Activated CD4-positive, alpha-beta T cell treated with anti-CD3 and anti-CD28 coated beads, Interleukin-2, amount 50 U/mL, for 16 hours (primary cell): ENCODE measurements at regions not wholly inside any gene's neighbourhood (a gene's known extent, or its start where the extent isn't known, plus 50 kb on each side); places are given as distances from the start of the nearest gene placed in this dataset.

ENCODE experiments used
- DNase-seq: peaks from one replicate; pipeline ENCODE4 v3.0.0-alpha.2; 2020

DNA sequence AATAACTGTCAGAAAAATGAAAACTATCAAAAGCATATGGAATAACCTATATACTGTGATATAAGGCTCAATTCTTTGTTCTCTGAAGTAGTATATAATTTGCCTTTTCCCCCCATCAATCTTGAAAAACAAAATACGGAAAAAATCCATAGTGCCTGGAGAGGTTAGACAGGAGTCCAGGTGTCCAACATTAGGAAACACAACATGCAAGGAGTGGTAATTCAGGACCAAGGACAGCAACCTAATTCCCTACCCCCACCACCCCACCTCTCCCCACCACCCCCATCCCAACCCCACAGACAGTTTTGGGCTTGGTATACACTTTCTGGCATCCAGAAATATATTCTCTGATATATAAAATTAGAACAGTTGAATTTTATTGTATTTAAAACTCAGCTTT is 55.1 kb upstream of the SLC25A26 start:
- no peak for DNase-seq

DNA sequence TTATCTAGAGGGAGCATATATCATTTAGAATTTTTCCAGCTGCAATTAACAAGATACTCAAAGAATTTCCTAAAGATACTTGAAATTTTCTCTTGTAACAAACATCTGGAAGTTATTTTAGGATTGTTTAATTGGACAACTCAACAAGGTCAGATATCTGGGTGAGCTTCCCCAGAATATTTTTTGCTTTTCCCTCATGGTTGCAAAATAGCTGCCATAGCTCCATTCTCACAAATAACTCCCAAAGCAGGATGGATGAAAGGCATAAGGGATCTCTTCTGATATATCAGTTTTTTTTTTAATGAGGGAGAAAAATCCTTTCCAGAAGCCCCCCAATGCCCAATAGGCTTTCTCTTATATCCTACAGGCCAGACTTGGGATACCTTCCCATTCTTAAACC is 56.6 kb upstream of the SLC25A26 start:
- no peak for DNase-seq

DNA sequence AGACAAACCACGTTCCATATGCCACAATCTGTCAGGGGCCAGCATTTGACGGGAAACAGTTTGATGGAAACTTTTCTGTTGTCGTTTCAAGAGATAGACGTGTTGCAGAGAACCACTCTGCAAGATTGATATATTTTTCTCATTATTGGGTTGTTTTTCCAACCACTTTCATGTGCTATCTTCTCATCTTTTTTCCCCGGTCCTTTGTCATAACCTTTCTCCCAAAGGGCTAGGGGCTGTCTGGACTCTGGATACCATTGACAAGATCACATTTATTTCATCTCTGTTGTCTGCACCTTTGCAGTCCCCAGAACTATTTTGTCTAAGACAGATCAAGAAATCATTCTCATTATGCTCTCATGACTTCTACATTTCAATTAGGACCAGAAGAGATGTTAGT is 57.6 kb upstream of the SLC25A26 start:
- DNase-seq = no peak

DNA sequence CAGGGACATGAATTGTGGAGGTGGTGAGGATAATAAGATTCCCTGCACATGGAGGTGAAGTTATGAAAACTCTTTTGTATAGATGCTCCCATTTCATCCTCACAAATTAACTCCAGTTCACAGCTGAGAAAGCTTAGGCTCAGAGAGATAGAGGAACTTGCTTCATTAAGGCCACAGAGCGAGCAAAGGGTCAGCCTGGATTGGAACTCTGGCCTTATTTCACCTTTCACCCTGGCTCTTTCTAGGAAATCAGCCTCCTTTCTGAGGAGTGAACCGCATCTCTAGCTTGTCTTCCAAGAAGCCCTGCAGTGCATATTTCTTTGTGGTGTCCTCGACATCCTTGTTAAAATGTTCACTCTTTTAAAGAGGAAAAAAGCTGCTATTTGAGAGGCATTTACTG is 58.0 kb upstream of the SLC25A26 start:
- DNase-seq = no peak

DNA sequence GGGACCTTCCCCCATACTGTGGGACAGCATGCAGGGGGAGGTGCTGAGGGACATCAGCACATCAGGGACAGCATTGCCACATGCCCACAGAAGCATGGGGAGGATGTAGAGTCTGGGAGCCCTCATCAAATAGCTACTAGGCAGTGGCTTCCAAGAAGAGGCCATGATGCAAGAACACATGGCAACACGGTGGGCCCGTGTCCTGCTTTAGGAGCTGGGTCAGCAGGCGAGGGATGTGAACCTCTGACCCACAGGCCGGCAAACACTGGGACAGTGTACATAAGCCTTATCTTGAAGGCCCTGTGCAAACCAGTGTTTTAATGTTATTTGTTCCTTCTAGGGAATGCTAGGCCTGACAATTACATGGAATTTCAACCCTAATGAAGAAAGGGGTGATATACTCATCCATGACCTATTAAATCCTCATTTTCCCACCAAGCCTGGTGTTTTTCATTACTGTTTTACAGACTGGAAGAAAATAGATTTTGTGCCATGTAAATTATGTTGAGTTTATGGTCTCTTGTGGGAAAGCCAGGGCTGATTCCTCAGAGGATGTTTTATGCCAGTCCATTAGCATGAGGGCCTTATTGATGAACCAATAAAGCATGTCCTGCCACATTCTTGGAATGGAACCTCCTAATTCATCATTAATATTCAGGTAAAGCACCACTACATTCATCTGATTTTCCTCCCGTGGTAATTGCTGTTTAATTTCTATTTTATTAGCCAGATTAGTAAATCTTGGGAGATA is 61.7 kb upstream of the SLC25A26 start:
- DNase-seq = no peak

DNA sequence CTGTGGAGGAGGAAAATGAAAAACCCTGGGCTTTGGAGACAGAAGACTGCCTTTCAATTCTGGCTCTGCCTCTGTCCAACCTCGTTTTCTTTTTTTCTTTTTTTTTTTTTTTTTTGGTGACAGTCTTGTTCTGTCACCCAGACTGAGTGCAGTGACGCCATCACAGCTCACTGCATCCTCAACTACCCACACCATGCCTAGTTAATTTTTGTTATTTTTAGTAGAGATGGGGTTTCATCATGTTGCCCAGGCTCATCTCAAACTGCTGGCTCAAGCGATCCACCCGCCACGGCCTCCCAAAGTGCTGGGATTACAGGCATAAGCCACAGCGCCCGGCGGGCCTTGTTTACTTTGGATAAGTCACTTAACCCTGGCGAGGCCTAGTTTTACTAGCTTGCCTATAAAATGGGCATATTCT is 66.3 kb upstream of the SLC25A26 start:
- no peak for DNase-seq

DNA sequence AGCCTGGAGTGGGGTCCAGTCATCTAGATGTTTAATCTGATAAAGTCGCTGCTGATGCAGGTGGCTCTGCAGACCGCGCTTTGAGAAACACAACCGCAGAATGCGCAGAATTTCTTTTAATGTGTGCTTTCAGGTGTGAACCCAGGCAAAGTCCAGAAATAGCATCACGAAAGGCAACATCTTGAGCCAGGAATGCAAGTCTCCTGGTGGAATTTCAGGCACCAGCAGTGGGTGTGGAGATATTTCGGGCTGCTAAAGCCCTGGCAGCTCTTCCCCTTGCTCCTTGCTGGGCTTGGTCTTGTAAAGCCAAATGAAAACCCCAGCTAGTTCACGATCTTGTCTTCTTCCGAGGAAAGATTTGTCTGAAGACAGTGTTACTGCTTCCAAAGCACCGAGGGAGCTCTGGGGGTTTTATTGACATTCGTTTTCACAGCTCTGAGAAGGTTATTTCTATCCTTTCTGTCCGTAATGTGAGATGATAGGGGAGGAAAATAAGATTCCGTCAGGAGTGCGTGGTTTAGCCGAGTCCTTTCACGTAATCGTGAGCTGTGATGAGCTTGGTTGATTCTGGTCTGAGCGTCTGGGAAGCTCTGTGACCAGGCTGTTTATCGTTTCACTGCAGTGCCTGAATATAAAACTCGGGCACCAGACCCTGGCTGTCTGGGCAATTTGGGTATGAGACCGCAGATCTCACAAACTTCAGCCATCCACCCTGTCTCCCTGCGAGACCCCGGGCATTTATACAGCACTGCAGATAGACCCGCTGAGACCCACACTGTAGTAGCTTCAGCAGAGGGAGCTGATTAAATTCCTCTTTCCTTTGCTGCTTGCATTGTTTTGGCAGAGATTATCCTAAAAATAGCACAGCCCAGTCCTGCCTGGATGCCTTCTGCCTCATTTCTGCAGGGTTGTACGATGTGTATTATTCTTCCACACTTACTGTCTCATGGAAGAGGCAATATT is 67.0 kb upstream of the SLC25A26 start:
- DNase-seq = no peak

DNA sequence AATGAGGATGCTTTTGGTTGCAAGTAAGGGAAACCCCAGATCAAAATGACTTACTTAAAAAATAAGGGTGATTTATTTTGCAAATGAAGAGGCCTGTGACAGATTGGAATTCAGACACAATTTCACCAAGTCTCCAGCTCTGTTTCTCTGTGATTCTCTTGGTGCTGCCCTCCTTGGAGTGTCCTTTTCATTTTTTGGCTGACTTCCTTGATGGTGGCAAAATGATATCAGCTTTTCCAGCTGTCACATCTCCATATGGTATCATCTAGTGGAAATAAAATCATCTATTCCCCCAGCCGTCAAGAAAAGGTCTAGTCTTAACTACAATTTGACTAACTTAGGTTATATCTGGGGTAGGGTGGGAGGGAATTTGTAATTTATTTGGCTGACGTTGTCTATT is 68.5 kb upstream of the SLC25A26 start:
- DNase-seq = no peak

DNA sequence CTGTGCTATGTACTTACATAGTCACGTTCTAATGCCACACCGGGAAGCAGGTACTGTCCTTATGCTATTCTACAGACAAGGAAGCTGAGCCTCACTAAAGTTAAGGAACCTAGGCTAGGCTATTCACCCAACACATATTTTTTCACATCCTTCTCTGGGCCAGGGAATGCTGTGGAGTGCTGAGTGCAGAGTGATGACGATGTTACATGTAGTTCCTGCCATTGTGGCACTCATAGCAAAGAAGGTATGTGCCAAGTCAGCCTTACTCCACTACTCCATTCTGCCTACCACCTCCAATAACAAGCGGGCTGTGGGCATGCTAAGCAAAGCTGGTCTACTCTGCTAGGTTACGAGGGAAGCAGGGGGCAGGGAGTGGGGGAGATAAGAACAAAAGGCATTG is 69.8 kb upstream of the SLC25A26 start:
- DNase-seq = no peak

DNA sequence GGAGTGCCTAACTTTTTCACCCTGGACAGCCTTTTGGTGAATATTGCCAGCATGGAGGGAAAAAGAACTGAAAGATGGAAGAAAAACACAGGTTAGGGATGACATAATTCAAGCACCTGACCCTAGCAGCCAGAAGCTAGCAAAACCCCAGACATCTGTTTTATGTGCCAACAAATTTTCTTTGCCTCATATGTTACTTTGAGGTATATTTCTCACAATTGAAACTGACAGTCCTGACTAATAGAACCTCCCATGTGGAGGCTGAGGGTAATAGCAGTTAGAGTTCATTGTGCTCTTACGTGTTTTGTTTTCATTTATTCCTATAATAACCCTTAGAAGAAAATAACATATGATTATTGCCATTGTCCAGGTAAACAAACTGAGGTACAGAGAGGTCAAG is 71.5 kb upstream of the SLC25A26 start:
- DNase-seq = no peak

DNA sequence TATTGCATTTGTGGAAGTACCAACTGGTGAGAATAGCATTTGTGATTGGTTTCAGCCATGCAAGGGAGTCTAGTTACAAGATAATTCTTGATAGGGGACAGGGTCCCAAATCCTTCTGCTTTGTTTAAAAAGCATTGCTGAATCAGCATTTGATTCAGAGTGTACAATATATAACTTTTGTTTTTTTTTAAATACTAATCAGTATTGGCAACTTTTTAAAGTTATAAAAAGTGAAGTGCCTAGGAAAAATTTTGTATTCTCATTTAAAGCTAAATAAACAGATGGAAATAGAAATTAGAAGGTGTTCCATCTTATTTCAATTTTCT is 75.4 kb upstream of the SLC25A26 start:
- DNase-seq = no peak

DNA sequence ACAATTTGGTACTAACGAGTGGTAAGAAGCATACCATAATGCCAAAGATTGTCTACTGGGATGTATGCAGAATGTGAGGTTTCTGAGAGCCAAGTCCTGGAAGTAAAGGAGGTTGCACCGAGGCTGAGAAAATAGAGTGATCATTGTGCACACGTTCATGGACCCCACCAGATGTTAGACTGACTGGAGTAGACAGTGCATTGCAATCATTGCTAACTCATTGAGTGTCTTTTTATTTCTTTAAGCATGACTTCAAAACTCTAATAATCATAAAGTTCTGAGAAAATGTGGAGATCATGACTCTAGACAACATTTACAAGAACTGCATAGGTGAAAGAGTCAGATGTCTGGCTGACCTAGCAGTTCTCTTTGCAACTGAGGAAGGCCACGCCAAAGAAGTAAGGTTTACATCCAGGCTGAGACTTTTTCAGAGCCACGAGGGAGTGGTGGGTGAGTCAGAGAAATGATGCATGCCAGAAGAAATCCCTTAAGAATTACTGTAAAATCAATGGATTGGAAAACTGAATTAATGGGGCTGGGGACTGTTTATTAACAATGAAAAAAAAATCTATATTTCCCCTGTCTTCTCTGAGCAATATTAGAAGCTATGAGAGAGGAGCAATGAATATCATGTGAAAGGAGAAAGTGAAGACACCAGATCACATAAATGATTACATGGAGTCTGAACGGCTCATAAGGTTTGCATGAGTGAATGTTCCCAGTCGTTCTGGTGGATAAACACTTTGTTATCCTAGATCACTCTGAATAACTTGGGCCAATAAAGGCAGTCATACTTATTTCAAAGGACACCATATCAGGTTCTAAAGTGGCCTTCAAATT is 76.0 kb upstream of the SLC25A26 start:
- no peak for DNase-seq

DNA sequence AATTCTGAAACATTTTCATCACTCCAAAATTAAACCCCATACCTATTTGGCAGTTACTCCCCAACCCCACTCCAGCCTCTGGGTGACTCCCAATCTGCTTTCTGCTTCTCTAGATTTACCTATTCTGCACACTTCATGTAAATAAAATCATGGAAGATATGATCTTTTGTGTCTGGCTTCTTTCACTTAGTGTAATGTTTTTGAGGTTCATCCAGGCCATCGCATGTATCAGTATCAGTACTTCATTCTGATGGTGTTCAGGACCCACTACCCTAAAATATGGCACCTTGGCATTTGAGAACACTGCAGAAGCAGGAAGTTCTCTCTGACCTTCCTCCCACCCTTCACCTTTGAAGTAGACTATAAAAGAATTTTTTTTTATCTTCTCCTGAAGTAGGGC is 78.7 kb upstream of the SLC25A26 start:
- no peak for DNase-seq

DNA sequence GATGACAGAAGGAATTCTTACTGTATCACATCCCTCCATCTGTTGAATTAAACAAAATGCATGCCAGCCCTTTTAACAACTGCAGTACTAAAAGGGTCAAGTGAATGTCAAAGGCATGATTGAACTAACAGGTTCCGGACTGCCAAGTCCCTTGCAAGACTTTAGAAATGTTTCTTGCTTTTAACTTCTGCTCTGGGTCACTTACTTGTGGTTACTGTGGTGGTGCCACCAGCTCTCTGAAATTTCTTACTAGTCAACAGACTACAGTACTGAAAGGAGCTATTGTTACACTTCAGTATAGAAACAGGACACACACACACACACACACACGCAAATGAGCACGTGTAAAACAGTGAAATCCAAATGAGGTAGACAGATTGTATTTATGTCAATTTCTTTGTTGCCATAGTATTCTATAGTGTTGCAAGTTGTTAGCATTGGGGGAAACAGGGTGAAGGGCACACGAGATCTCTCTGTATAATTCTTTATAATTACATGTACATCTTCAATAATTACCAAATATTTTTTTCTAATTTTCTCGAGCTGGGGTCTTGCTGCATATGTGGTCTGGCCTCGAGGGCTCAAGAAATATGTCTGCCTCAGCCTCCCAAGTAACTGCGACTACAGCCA is 79.9 kb upstream of the SLC25A26 start:
- DNase-seq = no peak

DNA sequence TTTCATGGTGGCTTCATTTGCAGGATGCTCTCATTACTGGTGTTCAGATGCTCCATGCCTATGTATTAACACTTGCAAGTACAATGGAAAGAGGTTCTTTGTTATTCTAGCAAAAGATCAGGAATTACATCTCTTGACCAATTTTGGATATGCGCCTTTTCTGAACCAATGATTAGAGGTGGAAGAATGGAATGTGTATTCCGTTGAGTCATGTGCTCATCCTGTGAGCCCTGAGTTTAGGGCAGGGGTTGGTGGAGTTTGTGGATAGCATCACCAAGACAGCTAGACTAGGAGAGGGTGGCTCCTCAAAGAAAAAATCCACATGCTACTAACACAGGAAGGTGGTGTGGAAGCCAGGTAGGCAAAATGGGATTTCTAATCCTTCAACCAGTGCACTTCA is 80.7 kb upstream of the SLC25A26 start:
- no peak for DNase-seq

DNA sequence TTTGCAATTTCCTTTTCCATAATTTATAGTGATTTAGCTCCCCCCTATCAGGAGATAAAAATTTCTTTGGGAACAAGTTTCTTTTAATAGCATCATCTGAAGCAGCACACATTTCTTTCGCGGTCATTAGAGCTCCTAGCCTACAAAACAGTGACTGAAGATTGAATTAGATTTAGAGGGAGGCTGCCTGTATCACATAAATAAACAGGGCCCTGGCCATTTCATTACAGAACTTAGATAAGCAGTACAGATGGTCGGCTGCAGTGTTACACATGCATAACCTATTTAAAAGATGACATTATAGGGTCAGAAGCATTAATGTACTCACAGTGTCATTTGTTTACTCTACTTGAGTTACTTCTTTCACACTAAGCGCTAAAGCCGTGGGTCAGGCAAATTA is 81.4 kb upstream of the SLC25A26 start:
- DNase-seq = no peak

DNA sequence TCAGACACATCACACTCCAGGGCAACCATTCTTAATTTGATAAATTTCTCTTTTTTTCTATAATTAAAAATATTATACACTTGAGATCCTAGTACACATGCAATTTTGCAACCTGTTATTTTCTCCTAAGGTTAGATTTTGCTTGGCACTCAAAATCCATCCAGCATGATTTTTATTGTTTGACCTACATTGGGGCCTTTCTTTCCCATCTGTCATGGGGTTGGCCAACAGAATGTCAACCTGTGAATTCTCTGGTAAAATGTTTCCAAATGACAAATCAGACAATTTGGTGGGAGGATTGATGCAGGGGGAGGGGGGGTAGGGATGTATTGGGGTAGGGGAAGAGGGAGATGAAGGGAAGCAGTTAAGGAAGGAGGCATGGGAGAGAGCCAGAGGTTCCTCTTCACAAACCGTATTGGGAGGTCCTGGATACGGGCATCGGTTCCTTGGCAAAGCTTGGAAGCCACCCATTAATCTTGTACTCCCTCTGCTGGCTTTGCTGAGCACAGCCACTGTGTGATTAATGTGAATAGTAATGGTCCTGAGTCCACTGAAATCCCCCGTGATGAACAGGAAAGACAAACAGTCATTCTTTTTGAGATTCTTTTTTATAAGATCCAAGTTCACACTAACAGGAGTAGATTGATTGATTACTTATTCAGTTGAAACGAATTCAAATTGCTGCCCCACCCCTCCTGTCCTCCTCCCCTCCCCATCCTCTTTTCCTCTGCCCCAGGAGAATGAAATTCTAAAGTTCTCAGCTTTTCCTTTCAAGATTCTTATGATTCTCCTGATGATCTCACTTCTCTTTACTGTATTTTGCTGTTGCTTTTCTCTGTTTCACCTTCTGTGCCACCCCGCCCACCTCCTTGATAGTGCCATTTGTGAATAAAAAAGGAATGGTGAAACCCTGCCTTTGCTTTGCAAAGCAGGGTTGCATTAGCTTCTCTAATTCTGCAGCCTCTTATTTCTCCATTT is 82.2 kb upstream of the SLC25A26 start:
- peak; percentile 18 for DNase-seq

DNA sequence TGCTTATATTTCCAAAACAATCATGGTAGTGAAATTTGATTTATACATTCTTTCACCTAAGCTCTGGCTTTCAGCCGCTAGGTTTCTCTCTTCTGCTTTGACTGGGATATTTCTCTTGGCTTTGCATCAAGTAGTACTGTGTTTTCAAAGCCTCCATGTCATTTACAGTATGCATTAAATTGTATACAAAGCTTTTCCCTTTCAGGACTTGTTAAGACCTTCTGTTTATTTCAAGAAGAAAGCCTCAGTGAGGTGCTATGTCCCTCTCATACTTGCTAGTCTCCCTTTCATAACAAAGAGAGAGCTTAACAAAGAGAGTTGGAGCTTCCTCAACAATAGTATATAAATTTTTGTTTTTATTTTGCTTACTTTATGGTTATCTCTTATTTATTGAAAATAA is 84.2 kb upstream of the SLC25A26 start:
- DNase-seq = no peak

DNA sequence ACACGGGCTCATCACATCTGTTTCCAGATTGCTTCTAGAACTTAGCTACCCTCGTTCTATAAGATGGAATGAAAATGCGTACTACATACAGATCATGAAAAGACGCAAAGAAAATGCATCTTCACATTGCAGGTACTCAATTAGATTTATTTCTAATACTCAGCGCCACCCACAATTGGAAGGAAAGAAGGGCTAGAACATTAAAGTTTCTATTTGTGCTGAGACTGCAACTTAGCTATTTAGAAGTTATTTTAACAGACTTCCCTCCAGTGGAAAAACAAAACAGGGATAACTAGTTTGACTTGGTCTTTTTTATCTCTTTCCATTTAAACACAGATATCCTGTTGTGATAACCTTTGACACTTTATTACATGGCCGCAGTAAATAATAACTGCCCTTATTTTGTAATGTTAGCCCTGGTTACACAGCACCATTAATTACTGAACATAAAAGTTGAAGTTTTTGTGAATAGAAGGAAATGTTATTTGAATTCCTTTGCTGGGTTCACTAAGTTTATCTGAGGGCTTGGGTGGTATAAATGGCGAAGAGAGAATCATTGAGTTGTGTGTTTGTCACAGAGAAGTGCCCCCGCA is 86.9 kb upstream of the SLC25A26 start:
- no peak for DNase-seq

DNA sequence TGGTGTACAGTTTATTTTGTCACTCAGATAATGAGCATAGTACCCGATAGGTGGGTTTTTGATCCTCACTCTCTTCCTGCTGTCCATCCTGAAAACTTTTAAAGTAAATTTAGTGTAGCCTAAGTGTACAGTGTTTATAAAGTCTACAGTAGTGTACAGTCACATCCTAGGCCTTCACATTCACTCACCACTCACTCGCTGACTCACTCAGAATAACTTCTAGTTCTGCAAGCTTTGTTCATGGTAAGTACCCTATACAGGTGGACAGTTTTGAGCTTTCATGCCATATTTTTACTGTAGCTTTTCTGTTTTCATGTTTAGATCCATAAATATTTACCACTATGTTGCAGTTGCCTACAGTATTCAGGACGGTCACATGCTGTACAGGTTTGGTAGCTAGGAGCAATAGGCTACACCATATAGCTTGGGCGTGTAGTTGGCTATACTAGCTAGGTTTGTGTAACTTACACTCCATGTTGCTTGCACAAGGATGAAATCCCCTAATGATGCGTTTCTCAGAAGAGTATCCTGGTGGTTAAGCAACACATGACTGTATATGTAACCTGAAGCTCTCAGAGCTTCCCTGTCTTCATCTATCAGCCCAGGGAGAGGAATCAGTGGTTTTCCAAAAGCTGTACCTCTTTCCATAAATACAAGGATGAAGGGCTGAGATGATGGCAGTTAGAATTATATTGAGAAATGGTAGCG is 87.6 kb upstream of the SLC25A26 start:
- no peak for DNase-seq

DNA sequence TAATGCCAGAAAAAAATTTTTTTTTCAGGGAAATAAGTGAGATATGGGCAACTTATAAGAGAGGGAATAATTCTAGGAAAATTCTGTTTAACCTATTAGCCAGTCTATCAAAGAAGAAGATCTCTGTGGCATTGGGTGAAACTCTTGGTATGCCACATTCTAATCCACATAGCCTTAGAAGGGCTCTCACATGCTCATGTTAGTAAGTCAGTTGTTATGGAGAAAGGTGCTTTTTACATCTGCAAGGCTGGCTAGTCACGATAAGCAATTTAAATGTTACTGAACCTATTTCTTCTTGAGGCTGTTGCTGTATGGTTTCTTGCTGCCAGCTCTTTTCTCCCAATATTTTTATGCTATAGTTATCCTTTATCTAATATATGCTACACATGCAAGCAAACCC is 89.9 kb upstream of the MAGI1 start:
- DNase-seq = no peak
